DND-41 (cell line): ENCODE measurements at regions not wholly inside any gene's neighbourhood (a gene's known extent, or its start where the extent isn't known, plus 50 kb on each side); places are given as distances from the start of the nearest gene placed in this dataset.
A peak's percentile ranks its signal among the peaks of the same experiment; 100 is the strongest.

ENCODE experiments used
- ATAC-seq: fragments of 200-7000 bp; cut with Tn5 transposase; 3 replicates; pipeline ENCODE4 v1.9.1; 2021; ENCODE audit warnings: low read depth; ENCODE audit not compliant: insufficient read depth
- DNase-seq: peaks from one replicate; pipeline ENCODE4 v3.0.0-alpha.2; 2020
- H2AFZ ChIP-seq: 2 replicates; pipeline ENCODE4 v1.6.0; 2012; ENCODE audit warnings: low read depth, low read length
- H3K27ac ChIP-seq: 2 replicates; pipeline ENCODE4 v1.5.1; 2012; ENCODE audit warnings: low read length, inconsistent platforms
- H3K27me3 ChIP-seq: fragments of 200-600 bp; sonication (generic); 2 replicates; pipeline ENCODE4 v1.6.0; 2012; ENCODE audit warnings: low read length, mild to moderate bottlenecking, inconsistent platforms; ENCODE audit not compliant: insufficient read depth, poor library complexity
- H3K36me3 ChIP-seq: 2 replicates; pipeline ENCODE4 v1.5.1; 2012; ENCODE audit warnings: low read length, inconsistent platforms; ENCODE audit not compliant: insufficient read depth
- H3K4me1 ChIP-seq: 2 replicates; pipeline ENCODE4 v1.5.1; 2012; ENCODE audit warnings: mild to moderate bottlenecking, low read length; ENCODE audit not compliant: insufficient read depth
- H3K4me2 ChIP-seq: 2 replicates; pipeline ENCODE4 v1.6.0; 2012; ENCODE audit warnings: mild to moderate bottlenecking, moderate library complexity, low read length, inconsistent platforms; ENCODE audit not compliant: insufficient read depth
- H3K4me3 ChIP-seq, 2 experiments: fragments of 200-600 bp in 1 of 2; shearing (Covaris generic) in 1 of 2; 2 replicates each; pipeline ENCODE4 v1.5.1; 2012 to 2016; ENCODE audit warnings: inconsistent platforms in 2 of 2, low read length in 2 of 2, mild to moderate bottlenecking in 2 of 2, low read depth in 1 of 2, moderate library complexity in 1 of 2
- H3K79me2 ChIP-seq: 2 replicates; pipeline ENCODE4 v1.6.0; 2012; ENCODE audit warnings: low read length, inconsistent platforms; ENCODE audit not compliant: insufficient read depth
- H3K9ac ChIP-seq: 2 replicates; pipeline ENCODE4 v1.6.0; 2012; ENCODE audit warnings: low read depth, mild to moderate bottlenecking, inconsistent platforms, low read length, moderate library complexity
- H3K9me3 ChIP-seq: 2 replicates; pipeline ENCODE4 v1.5.1; 2012; ENCODE audit warnings: low read length, moderate library complexity, mild to moderate bottlenecking, inconsistent platforms; ENCODE audit not compliant: insufficient read depth, severe bottlenecking
- H4K20me1 ChIP-seq: 2 replicates; pipeline ENCODE4 v1.6.0; 2012; ENCODE audit warnings: low read length; ENCODE audit not compliant: insufficient read depth
- CTCF ChIP-seq: IDR thresholded peaks from 2 replicates; pipeline ENCODE4 v1.5.1; 2012; ENCODE audit warnings: borderline replicate concordance, low read length, moderate library complexity, mild to moderate bottlenecking; ENCODE audit not compliant: poor library complexity, severe bottlenecking; ENCODE audit errors: extremely low read depth
- EZH2 ChIP-seq: IDR thresholded peaks from 3 replicates; pipeline ENCODE4 v1.6.1; 2012; ENCODE audit warnings: borderline replicate concordance, low read depth, mild to moderate bottlenecking, moderate library complexity, low read length, inconsistent platforms; ENCODE audit not compliant: severe bottlenecking

GRCh38 chr9:687994-688393, 153.5 kb upstream of the DMRT1 start:
- ATAC-seq: no peak

GRCh38 chr9:690517-691111, 150.9 kb upstream of the DMRT1 start:
- TF ChIP-seq EZH2 (no peak), CTCF (no peak)
- H2AFZ ChIP-seq: peak overlapping the region; percentile 26; the same call in 1 of the 2 replicates
- H3K79me2 ChIP-seq: no peaks in the 10 kb centered on the region
- H3K9me3 ChIP-seq: no peaks in the 10 kb centered on the region
- H3K27me3 ChIP-seq: no peaks in the 10 kb centered on the region
- H3K36me3 ChIP-seq: no peaks in the 10 kb centered on the region
- no peaks in the 10 kb centered on the region for H4K20me1 ChIP-seq
- H3K4me2 ChIP-seq: no peak overlapping the region
- DNase-seq: no peak
- H3K4me1 ChIP-seq: peaks cover 27% of the 10 kb centered on the region
- no peak overlapping the region for H3K27ac ChIP-seq
- ATAC-seq: no peak
- H3K4me3 ChIP-seq: no peak overlapping the region
- H3K9ac ChIP-seq: no peak overlapping the region

More at GRCh38 chr9:687994-688393, 153.5 kb upstream of the DMRT1 start:
- Histone ChIP-seq H3K27ac (no peak overlapping the region), H3K4me3 (no peak overlapping the region), H3K4me2 (no peak overlapping the region), H3K9me3 (no peaks in the 10 kb centered on the region), H3K27me3 (no peaks in the 10 kb centered on the region), H3K79me2 (no peaks in the 10 kb centered on the region), H3K36me3 (no peaks in the 10 kb centered on the region), H4K20me1 (no peaks in the 10 kb centered on the region), H3K4me1 (peaks cover 6% of the 10 kb centered on the region), H3K9ac (no peak overlapping the region), H2AFZ (no peak overlapping the region)
- DNase-seq: no peak
- no peak for TF ChIP-seq CTCF
- no peak for TF ChIP-seq EZH2

GRCh38 chr9:691825-692400, 149.6 kb upstream of the DMRT1 start:
- peaks cover 27% of the 10 kb centered on the region for H3K4me1 ChIP-seq

More at GRCh38 chr9:691825-692400, 149.6 kb upstream of the DMRT1 start:
- no peaks in the 10 kb centered on the region for H3K79me2 ChIP-seq
- H3K9ac ChIP-seq: no peak overlapping the region
- H3K27ac ChIP-seq: no peak overlapping the region
- no peaks in the 10 kb centered on the region for H3K36me3 ChIP-seq
- no peaks in the 10 kb centered on the region for H3K27me3 ChIP-seq
- H4K20me1 ChIP-seq: no peaks in the 10 kb centered on the region
- no peak overlapping the region for H3K4me2 ChIP-seq
- DNase-seq: no peak
- no peaks in the 10 kb centered on the region for H3K9me3 ChIP-seq
- no peak overlapping the region for H2AFZ ChIP-seq
- no peak for ATAC-seq
- H3K4me3 ChIP-seq: no peak overlapping the region
- TF ChIP-seq CTCF (no peak), EZH2 (no peak)
